ENCODE measurements at regions not wholly inside any gene's neighbourhood (a gene's known extent, or its start where the extent isn't known, plus 50 kb on each side); places are given as distances from the start of the nearest gene placed in this dataset.
A peak's percentile ranks its signal among the peaks of the same experiment; 100 is the strongest.

GRCh38 chr10:2850202-2850601, 217.1 kb upstream of the PFKP start:
- no peak for DNase-seq

GRCh38 chr10:2844925-2845324, 222.4 kb upstream of the PFKP start:
- DNase-seq, result peak; percentile 56

GRCh38 chr10:2839081-2839725, 228.1 kb upstream of the PFKP start:
- peak; percentile 62 for DNase-seq

- no peak for DNase-seq
Measured at GRCh38 chr10:2837674-2838073, 229.7 kb upstream of the PFKP start.

GRCh38 chr10:2836921-2837662, 230.3 kb upstream of the PFKP start:
- no peak for DNase-seq

GRCh38 chr10:2834214-2834613, 233.1 kb upstream of the PFKP start:
- no peak for DNase-seq

- no peak for DNase-seq
Measured at GRCh38 chr10:2831509-2831908, 235.8 kb upstream of the PFKP start.

- DNase-seq, result no peak
Measured at GRCh38 chr10:2828741-2829140, 238.6 kb upstream of the PFKP start.

GRCh38 chr10:2826675-2827074, 240.7 kb upstream of the PFKP start:
- DNase-seq, result no peak

- DNase-seq, result no peak
Measured at GRCh38 chr10:2825841-2826240, 241.5 kb upstream of the PFKP start.

- no peak for DNase-seq
Measured at GRCh38 chr10:2817940-2818636, 249.3 kb upstream of the PFKP start.

- DNase-seq, result peak; percentile 1
Measured at GRCh38 chr10:2813693-2814092, 253.7 kb upstream of the PFKP start.

GRCh38 chr10:2813286-2813685, 254.1 kb upstream of the PFKP start:
- no peak for DNase-seq

- no peak for DNase-seq
Measured at GRCh38 chr10:2812631-2813030, 254.7 kb upstream of the PFKP start.

- no peak for DNase-seq
Measured at GRCh38 chr10:2800178-2800577, 267.2 kb upstream of the PFKP start.

- DNase-seq, result peak; percentile 95
Measured at GRCh38 chr10:2798336-2799022, 268.9 kb upstream of the PFKP start.

- DNase-seq, result no peak
Measured at GRCh38 chr10:2791774-2792443, 275.4 kb upstream of the PFKP start.

GRCh38 chr10:2790396-2791188, 276.8 kb upstream of the PFKP start:
- DNase-seq, result no peak

GRCh38 chr10:2786251-2786650, 281.1 kb upstream of the PFKP start:
- no peak for DNase-seq

- DNase-seq, result no peak
Measured at GRCh38 chr10:2784766-2785165, 282.6 kb upstream of the PFKP start.

GRCh38 chr10:2782950-2783349, 284.4 kb upstream of the PFKP start:
- DNase-seq, result no peak

- no peak for DNase-seq
Measured at GRCh38 chr10:2782265-2782664, 285.1 kb upstream of the PFKP start.
